GM23338 (cell line): ENCODE measurements at regions not wholly inside any gene's neighbourhood (a gene's known extent, or its start where the extent isn't known, plus 50 kb on each side); places are given as distances from the start of the nearest gene placed in this dataset.

Experiments used
- ATAC-seq: fragments of 200-7000 bp; cut with Tn5 transposase; 3 replicates; pipeline ENCODE4 v1.9.1; 2020
- DNase-seq: peaks from one replicate; pipeline ENCODE4 v3.0.0-alpha.2; 2015; ENCODE audit warnings: low spot score
- H2AFZ ChIP-seq: fragments of 200-600 bp; sonication (generic); 2 replicates; pipeline ENCODE4 v1.8.0; 2016; ENCODE audit warnings: antibody characterized with exemption, mild to moderate bottlenecking, moderate library complexity
- H3F3A ChIP-seq: fragments of 200-600 bp; sonication (generic); replicated peaks from 2 replicates; pipeline ENCODE4 v1.8.0; 2017; ENCODE audit warnings: antibody characterized with exemption, mixed run types, low read depth
- H3K27ac ChIP-seq: fragments of 200-600 bp; sonication (generic); 2 replicates; pipeline ENCODE4 v1.6.1; 2016; ENCODE audit warnings: low read depth
- H3K27me3 ChIP-seq: fragments of 200-600 bp; sonication (generic); 2 replicates; pipeline ENCODE4 v1.8.0; 2016; ENCODE audit warnings: mild to moderate bottlenecking, mixed run types, moderate library complexity; ENCODE audit not compliant: insufficient read depth
- H3K36me3 ChIP-seq: fragments of 200-600 bp; sonication (generic); 2 replicates; pipeline ENCODE4 v1.8.0; 2016; ENCODE audit warnings: mild to moderate bottlenecking; ENCODE audit not compliant: insufficient read depth
- H3K4me1 ChIP-seq: fragments of 200-600 bp; sonication (generic); 2 replicates; pipeline ENCODE4 v1.8.0; 2016; ENCODE audit warnings: mild to moderate bottlenecking, moderate library complexity; ENCODE audit not compliant: insufficient read depth
- H3K4me2 ChIP-seq: fragments of 200-600 bp; sonication (generic); 2 replicates; pipeline ENCODE4 v1.7.1; 2017; ENCODE audit warnings: mixed run types
- H3K4me3 ChIP-seq: fragments of 200-600 bp; sonication (generic); 2 replicates; pipeline ENCODE4 v1.6.1; 2016; ENCODE audit warnings: mixed run types
- H3K79me2 ChIP-seq: fragments of 200-600 bp; sonication (generic); replicated peaks from 2 replicates; pipeline ENCODE4 v1.8.0; 2017; ENCODE audit warnings: mild to moderate bottlenecking; ENCODE audit not compliant: insufficient read depth
- H3K9me2 ChIP-seq: fragments of 200-600 bp; sonication (generic); 2 replicates; pipeline ENCODE4 v1.8.0; 2017; ENCODE audit not compliant: insufficient read depth
- H4K20me1 ChIP-seq: fragments of 200-600 bp; sonication (generic); replicated peaks from 2 replicates; pipeline ENCODE4 v1.8.0; 2017; ENCODE audit warnings: mild to moderate bottlenecking; ENCODE audit not compliant: insufficient read depth
- H3K27ac Mint-ChIP-seq: 2 replicates; pipeline ENCODE4 v1.8.0; 2020; ENCODE audit warnings: inconsistent platforms, mild to moderate bottlenecking, moderate library complexity, mixed read lengths
- H3K27me3 Mint-ChIP-seq: 3 replicates; pipeline ENCODE4 v1.8.0; 2022; ENCODE audit warnings: low read depth, mild to moderate bottlenecking, moderate library complexity, mixed read lengths, inconsistent platforms; ENCODE audit not compliant: insufficient read depth, poor library complexity
- H3K36me3 Mint-ChIP-seq: 3 replicates; pipeline ENCODE4 v1.8.0; 2021; ENCODE audit warnings: low read depth, mild to moderate bottlenecking, inconsistent platforms, moderate library complexity, mixed read lengths
- H3K4me1 Mint-ChIP-seq: 3 replicates; pipeline ENCODE4 v1.8.0; 2020; ENCODE audit warnings: mild to moderate bottlenecking, inconsistent platforms, mixed read lengths
- H3K4me3 Mint-ChIP-seq: 3 replicates; pipeline ENCODE4 v1.8.0; 2021; ENCODE audit warnings: moderate library complexity, mild to moderate bottlenecking, inconsistent platforms, mixed read lengths
- H3K9me3 Mint-ChIP-seq: 3 replicates; pipeline ENCODE4 v1.8.0; 2020; ENCODE audit warnings: moderate library complexity, mild to moderate bottlenecking, inconsistent platforms, mixed read lengths
- CREB1 ChIP-seq: fragments of 250-450 bp; sonication (Bioruptor Pico); IDR thresholded peaks from 2 replicates; pipeline ENCODE4 v1.5.0; 2020; ENCODE audit warnings: low read depth, mild to moderate bottlenecking, moderate library complexity
- EZH2 ChIP-seq: fragments of 200-600 bp; sonication (generic); IDR thresholded peaks from one replicate; pipeline ENCODE4 v1.8.0; 2017; ENCODE audit warnings: antibody characterized with exemption, mild to moderate bottlenecking, low read depth; ENCODE audit not compliant: unreplicated experiment
- EZH2phosphoT487 ChIP-seq: fragments of 200-600 bp; sonication (generic); IDR thresholded peaks from one replicate; pipeline ENCODE4 v1.8.1; 2018; ENCODE audit warnings: antibody characterized with exemption; ENCODE audit not compliant: unreplicated experiment
- JUNB ChIP-seq: IDR thresholded peaks from one replicate; pipeline ENCODE4 v1.6.1; 2016; ENCODE audit warnings: antibody characterized with exemption; ENCODE audit not compliant: unreplicated experiment
- NANOG ChIP-seq: IDR thresholded peaks from 2 replicates; pipeline ENCODE4 v1.6.1; 2016; ENCODE audit warnings: antibody characterized with exemption, borderline replicate concordance
- POLR2AphosphoS5 ChIP-seq: IDR thresholded peaks from 2 replicates; pipeline ENCODE4 v1.6.1; 2016; ENCODE audit warnings: antibody characterized with exemption, low read depth
- STAT1 ChIP-seq: IDR thresholded peaks from one replicate; pipeline ENCODE4 v1.6.1; 2016; ENCODE audit warnings: antibody characterized with exemption; ENCODE audit not compliant: unreplicated experiment
- ZNF114 ChIP-seq: fragments of 250-450 bp; sonication (Bioruptor Pico); IDR thresholded peaks from 2 replicates; pipeline ENCODE4 v1.5.0; 2020; ENCODE audit warnings: mild to moderate bottlenecking, moderate library complexity
- ZNF331 ChIP-seq: fragments of 250-450 bp; sonication (Bioruptor Pico); IDR thresholded peaks from 2 replicates; pipeline ENCODE4 v1.5.0; 2020; ENCODE audit warnings: low read depth, mild to moderate bottlenecking, moderate library complexity
- TF ChIP-seq, protein P1 (sequence below): IDR thresholded peaks from one replicate; pipeline ENCODE4 v1.6.1; 2018; ENCODE audit warnings: antibody characterized with exemption; ENCODE audit not compliant: unreplicated experiment
- TF ChIP-seq, protein P2 (sequence below), 2 experiments: fragments of 200-600 bp in 1 of 2; sonication (generic) in 1 of 2; conservative IDR thresholded peaks; 2 replicates each; pipeline versions ENCODE4 v1.5.1 to v1.6.1; 2016 to 2017; ENCODE audit warnings: antibody characterized with exemption in 2 of 2, low read depth in 2 of 2, mild to moderate bottlenecking in 2 of 2, moderate library complexity in 1 of 2
- TF ChIP-seq, protein P3 (sequence below): fragments of 250-450 bp; sonication (Bioruptor Pico); IDR thresholded peaks from 2 replicates; pipeline ENCODE4 v1.5.0; 2020; ENCODE audit warnings: mild to moderate bottlenecking, moderate library complexity
- TF ChIP-seq, protein P4 (sequence below): IDR thresholded peaks from 2 replicates; pipeline ENCODE4 v1.6.1; 2016; ENCODE audit warnings: antibody characterized with exemption

DNA sequence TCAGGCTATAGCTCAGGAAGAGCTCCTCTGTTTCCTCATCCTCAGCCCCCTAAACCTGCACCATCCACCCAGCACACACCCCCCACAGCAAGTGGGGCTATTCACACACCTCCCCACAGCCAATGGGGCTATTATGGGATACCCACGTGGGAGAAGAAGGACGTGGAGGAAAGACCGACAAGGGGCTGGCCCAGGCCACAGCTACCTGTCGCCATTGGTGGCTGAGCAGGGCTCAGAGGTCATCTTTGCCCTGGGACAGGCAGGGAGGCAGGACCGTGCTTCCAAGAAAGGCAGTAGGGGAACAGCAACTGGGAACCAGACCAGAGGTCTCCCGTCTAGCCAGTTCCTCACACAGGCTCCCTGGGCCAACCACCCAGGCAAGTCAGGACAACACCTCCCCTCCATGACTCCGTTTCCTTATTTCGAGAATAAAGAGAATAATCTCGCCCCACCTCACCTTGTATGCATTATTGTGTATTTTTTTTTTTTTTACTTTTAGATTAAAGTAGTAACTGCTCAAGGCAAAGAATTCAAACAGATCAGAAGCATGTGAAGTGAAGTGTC lies 92.3 kb upstream of the TARDBP start:
- Histone ChIP-seq H3K27ac (no peak overlapping the region), H3K9me2 (no peaks in the 10 kb centered on the region), H3K79me2 (no peaks in the 10 kb centered on the region), H3K36me3 (no peaks in the 10 kb centered on the region), H3F3A (no peaks in the 10 kb centered on the region), H3K4me3 (no peak overlapping the region), H3K4me2 (no peak overlapping the region), H4K20me1 (no peaks in the 10 kb centered on the region), H3K4me1 (no peaks in the 10 kb centered on the region; the same call in 1 of the 2 replicates), H2AFZ (0 out of 2 replicates have a peak overlapping the region, but pooled peaks have one; percentile 74), H3K27me3 (no peaks in the 10 kb centered on the region)
- Mint-ChIP-seq H3K4me1 (peaks cover 5% of the 10 kb centered on the region), H3K27ac (no peak overlapping the region), H3K27me3 (peaks cover 3% of the 10 kb centered on the region), H3K9me3 (no peaks in the 10 kb centered on the region), H3K4me3 (no peak overlapping the region), H3K36me3 (no peaks in the 10 kb centered on the region)
- DNase-seq (no peak), ATAC-seq (no peak; the same call in 2 of the 3 replicates)
- no peak for TF ChIP-seq EZH2
- TF ChIP-seq CREB1 (CRISPR knock-in tag), result no peak
- no peak for TF ChIP-seq POLR2AphosphoS5
- TF ChIP-seq, protein P1, sequence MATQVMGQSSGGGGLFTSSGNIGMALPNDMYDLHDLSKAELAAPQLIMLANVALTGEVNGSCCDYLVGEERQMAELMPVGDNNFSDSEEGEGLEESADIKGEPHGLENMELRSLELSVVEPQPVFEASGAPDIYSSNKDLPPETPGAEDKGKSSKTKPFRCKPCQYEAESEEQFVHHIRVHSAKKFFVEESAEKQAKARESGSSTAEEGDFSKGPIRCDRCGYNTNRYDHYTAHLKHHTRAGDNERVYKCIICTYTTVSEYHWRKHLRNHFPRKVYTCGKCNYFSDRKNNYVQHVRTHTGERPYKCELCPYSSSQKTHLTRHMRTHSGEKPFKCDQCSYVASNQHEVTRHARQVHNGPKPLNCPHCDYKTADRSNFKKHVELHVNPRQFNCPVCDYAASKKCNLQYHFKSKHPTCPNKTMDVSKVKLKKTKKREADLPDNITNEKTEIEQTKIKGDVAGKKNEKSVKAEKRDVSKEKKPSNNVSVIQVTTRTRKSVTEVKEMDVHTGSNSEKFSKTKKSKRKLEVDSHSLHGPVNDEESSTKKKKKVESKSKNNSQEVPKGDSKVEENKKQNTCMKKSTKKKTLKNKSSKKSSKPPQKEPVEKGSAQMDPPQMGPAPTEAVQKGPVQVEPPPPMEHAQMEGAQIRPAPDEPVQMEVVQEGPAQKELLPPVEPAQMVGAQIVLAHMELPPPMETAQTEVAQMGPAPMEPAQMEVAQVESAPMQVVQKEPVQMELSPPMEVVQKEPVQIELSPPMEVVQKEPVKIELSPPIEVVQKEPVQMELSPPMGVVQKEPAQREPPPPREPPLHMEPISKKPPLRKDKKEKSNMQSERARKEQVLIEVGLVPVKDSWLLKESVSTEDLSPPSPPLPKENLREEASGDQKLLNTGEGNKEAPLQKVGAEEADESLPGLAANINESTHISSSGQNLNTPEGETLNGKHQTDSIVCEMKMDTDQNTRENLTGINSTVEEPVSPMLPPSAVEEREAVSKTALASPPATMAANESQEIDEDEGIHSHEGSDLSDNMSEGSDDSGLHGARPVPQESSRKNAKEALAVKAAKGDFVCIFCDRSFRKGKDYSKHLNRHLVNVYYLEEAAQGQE, result no peak
- TF ChIP-seq JUNB, result no peak
- TF ChIP-seq EZH2phosphoT487, result no peak
- no peak for TF ChIP-seq ZNF331 (CRISPR knock-in tag)
- TF ChIP-seq, protein P2, sequence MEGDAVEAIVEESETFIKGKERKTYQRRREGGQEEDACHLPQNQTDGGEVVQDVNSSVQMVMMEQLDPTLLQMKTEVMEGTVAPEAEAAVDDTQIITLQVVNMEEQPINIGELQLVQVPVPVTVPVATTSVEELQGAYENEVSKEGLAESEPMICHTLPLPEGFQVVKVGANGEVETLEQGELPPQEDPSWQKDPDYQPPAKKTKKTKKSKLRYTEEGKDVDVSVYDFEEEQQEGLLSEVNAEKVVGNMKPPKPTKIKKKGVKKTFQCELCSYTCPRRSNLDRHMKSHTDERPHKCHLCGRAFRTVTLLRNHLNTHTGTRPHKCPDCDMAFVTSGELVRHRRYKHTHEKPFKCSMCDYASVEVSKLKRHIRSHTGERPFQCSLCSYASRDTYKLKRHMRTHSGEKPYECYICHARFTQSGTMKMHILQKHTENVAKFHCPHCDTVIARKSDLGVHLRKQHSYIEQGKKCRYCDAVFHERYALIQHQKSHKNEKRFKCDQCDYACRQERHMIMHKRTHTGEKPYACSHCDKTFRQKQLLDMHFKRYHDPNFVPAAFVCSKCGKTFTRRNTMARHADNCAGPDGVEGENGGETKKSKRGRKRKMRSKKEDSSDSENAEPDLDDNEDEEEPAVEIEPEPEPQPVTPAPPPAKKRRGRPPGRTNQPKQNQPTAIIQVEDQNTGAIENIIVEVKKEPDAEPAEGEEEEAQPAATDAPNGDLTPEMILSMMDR (conservative IDR thresholded peaks at IDR 0.05; ENCODE audit: low read depth in 2 of 2), result no peak
- TF ChIP-seq, protein P3, sequence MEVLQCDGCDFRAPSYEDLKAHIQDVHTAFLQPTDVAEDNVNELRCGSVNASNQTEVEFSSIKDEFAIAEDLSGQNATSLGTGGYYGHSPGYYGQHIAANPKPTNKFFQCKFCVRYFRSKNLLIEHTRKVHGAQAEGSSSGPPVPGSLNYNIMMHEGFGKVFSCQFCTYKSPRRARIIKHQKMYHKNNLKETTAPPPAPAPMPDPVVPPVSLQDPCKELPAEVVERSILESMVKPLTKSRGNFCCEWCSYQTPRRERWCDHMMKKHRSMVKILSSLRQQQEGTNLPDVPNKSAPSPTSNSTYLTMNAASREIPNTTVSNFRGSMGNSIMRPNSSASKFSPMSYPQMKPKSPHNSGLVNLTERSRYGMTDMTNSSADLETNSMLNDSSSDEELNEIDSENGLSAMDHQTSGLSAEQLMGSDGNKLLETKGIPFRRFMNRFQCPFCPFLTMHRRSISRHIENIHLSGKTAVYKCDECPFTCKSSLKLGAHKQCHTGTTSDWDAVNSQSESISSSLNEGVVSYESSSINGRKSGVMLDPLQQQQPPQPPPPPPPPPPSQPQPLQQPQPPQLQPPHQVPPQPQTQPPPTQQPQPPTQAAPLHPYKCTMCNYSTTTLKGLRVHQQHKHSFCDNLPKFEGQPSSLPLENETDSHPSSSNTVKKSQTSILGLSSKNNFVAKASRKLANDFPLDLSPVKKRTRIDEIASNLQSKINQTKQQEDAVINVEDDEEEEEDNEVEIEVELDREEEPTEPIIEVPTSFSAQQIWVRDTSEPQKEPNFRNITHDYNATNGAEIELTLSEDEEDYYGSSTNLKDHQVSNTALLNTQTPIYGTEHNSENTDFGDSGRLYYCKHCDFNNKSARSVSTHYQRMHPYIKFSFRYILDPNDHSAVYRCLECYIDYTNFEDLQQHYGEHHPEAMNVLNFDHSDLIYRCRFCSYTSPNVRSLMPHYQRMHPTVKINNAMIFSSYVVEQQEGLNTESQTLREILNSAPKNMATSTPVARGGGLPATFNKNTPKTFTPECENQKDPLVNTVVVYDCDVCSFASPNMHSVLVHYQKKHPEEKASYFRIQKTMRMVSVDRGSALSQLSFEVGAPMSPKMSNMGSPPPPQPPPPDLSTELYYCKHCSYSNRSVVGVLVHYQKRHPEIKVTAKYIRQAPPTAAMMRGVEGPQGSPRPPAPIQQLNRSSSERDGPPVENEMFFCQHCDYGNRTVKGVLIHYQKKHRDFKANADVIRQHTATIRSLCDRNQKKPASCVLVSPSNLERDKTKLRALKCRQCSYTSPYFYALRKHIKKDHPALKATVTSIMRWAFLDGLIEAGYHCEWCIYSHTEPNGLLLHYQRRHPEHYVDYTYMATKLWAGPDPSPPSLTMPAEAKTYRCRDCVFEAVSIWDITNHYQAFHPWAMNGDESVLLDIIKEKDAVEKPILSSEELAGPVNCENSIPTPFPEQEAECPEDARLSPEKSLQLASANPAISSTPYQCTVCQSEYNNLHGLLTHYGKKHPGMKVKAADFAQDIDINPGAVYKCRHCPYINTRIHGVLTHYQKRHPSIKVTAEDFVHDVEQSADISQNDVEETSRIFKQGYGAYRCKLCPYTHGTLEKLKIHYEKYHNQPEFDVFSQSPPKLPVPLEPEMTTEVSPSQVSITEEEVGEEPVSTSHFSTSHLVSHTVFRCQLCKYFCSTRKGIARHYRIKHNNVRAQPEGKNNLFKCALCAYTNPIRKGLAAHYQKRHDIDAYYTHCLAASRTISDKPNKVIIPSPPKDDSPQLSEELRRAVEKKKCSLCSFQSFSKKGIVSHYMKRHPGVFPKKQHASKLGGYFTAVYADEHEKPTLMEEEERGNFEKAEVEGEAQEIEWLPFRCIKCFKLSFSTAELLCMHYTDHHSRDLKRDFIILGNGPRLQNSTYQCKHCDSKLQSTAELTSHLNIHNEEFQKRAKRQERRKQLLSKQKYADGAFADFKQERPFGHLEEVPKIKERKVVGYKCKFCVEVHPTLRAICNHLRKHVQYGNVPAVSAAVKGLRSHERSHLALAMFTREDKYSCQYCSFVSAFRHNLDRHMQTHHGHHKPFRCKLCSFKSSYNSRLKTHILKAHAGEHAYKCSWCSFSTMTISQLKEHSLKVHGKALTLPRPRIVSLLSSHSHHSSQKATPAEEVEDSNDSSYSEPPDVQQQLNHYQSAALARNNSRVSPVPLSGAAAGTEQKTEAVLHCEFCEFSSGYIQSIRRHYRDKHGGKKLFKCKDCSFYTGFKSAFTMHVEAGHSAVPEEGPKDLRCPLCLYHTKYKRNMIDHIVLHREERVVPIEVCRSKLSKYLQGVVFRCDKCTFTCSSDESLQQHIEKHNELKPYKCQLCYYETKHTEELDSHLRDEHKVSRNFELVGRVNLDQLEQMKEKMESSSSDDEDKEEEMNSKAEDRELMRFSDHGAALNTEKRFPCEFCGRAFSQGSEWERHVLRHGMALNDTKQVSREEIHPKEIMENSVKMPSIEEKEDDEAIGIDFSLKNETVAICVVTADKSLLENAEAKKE (CRISPR knock-in tag), result no peak
- TF ChIP-seq, protein P4, sequence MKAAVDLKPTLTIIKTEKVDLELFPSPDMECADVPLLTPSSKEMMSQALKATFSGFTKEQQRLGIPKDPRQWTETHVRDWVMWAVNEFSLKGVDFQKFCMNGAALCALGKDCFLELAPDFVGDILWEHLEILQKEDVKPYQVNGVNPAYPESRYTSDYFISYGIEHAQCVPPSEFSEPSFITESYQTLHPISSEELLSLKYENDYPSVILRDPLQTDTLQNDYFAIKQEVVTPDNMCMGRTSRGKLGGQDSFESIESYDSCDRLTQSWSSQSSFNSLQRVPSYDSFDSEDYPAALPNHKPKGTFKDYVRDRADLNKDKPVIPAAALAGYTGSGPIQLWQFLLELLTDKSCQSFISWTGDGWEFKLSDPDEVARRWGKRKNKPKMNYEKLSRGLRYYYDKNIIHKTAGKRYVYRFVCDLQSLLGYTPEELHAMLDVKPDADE, result no peak
- TF ChIP-seq ZNF114 (CRISPR knock-in tag), result no peak
- TF ChIP-seq STAT1, result no peak
- TF ChIP-seq NANOG, result no peak
